ENCODE measurements at regions not wholly inside any gene's neighbourhood (a gene's known extent, or its start where the extent isn't known, plus 50 kb on each side); places are given as distances from the start of the nearest gene placed in this dataset.

GRCh38 chr2:207300817-207301216 lies 135.1 kb upstream of the KLF7 start:
- no peak for DNase-seq
- intact Hi-C loops (cut with DNase I), result no loop called here
- H3K9me3 ChIP-seq, result no peaks in the 10 kb centered on the region
- 97 to 98% methylated on average over 1 of the region's 1 CpG for WGBS, 2 donors
- H3K27me3 ChIP-seq, result no peaks in the 10 kb centered on the region
- no peaks in the 10 kb centered on the region for H3K36me3 ChIP-seq
- H3K27ac ChIP-seq, result no peak overlapping the region
- H3K4me1 ChIP-seq, result no peaks in the 10 kb centered on the region
- H3K4me3 ChIP-seq (replicated peaks in 1 of 3), result no peak overlapping the region
- TF ChIP-seq CTCF (IDR thresholded peaks at IDR 0.05), result no peak
- TF ChIP-seq POLR2A (IDR thresholded peaks at IDR 0.05), result no peak

DNA sequence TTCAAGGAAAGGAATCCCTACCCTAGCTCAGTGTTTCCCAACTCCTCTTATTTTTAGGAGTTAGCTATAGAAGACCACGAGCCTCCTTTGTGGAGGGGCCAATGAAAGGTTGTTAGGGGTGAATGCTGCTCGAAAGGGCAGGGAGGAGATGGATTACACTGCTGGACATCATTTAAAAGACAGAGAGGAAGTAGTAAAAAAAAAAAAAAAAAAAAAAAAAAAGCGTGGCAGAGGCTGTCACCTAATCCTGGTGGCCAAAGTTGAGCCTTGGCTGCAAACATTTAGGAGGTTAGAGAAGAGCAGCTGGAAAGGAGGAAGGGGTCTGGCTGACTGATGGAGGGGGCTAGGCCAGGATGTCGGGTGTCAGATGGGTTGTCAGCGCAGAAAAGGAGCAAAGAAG lies 139.0 kb upstream of the KLF7 start:
- H3K9me3 ChIP-seq, result no peaks in the 10 kb centered on the region
- H3K4me1 ChIP-seq, result no peaks in the 10 kb centered on the region
- H3K36me3 ChIP-seq, result no peaks in the 10 kb centered on the region
- no peak overlapping the region for H3K27ac ChIP-seq
- no peak overlapping the region for H3K4me3 ChIP-seq (replicated peaks in 1 of 3)
- no peaks in the 10 kb centered on the region for H3K27me3 ChIP-seq
- WGBS, 2 donors, result 80 to 84% methylated on average over 5 of the region's 5 CpGs
- no peak for DNase-seq
- TF ChIP-seq POLR2A (IDR thresholded peaks at IDR 0.05) (no peak), CTCF (IDR thresholded peaks at IDR 0.05) (no peak)
- intact Hi-C loops (cut with DNase I), result no loop called here

GRCh38 chr2:207308519-207309224 lies 142.9 kb upstream of the KLF7 start:
- no peaks in the 10 kb centered on the region for H3K27me3 ChIP-seq
- no peak overlapping the region for H3K27ac ChIP-seq
- WGBS, 2 donors, result 85 to 89% methylated on average over 3 of the region's 3 CpGs
- H3K4me3 ChIP-seq (replicated peaks in 1 of 3), result no peak overlapping the region
- intact Hi-C loops (cut with DNase I), result no loop called here
- H3K4me1 ChIP-seq, result no peaks in the 10 kb centered on the region
- DNase-seq, result no peak
- TF ChIP-seq CTCF (IDR thresholded peaks at IDR 0.05) (no peak), POLR2A (IDR thresholded peaks at IDR 0.05) (no peak)
- no peaks in the 10 kb centered on the region for H3K9me3 ChIP-seq
- no peaks in the 10 kb centered on the region for H3K36me3 ChIP-seq

DNA sequence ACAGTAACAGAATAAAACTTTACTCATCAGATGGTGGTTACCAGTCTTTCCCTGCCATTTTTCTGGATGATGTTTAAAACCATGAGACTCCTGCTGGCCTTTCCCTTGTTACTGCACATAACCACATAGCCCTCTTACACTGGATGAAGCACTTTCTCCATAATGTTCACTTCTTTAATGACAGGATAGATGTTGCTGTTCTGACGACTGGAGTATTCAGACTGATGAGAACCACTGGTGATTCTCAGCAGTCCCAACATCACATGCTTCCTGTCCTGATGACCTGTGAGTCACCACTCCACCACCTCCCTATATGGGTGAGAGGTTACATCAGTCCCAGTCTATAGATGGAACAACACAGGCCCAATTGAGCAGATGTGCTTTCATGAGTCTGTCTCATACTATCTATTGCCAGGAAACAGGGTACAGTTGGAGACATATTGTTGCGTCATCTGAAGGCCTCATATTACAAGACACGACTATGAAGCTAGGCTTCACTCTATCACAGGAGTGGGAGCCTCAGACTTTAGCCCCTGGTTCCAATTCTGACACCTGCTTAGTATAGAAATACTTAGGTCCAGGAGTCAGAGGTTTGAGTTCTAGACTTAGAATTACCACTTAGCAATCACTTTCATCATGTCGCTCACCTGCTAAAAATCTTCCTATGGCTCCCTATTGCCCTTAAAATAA lies 145.7 kb upstream of the KLF7 start:
- 63 to 75% methylated on average over 4 of the region's 4 CpGs for WGBS, 2 donors
- H3K36me3 ChIP-seq, result no peaks in the 10 kb centered on the region
- H3K4me1 ChIP-seq, result no peaks in the 10 kb centered on the region
- no peaks in the 10 kb centered on the region for H3K27me3 ChIP-seq
- intact Hi-C loops (cut with DNase I), result no loop called here
- no peak for TF ChIP-seq CTCF (IDR thresholded peaks at IDR 0.05)
- no peak for TF ChIP-seq POLR2A (IDR thresholded peaks at IDR 0.05)
- peak in 1 of 2 donors; percentile 17 for DNase-seq
- H3K9me3 ChIP-seq, result no peaks in the 10 kb centered on the region
- H3K27ac ChIP-seq, result no peak overlapping the region
- no peak overlapping the region for H3K4me3 ChIP-seq (replicated peaks in 1 of 3)

- H3K4me3 ChIP-seq (replicated peaks in 1 of 3), result no peak overlapping the region
- H3K36me3 ChIP-seq, result no peaks in the 10 kb centered on the region
- H3K4me1 ChIP-seq, result no peaks in the 10 kb centered on the region
- no peaks in the 10 kb centered on the region for H3K27me3 ChIP-seq
- intact Hi-C loops (cut with DNase I), result no loop called here
- H3K27ac ChIP-seq, result no peak overlapping the region
- no peak for DNase-seq
- no peaks in the 10 kb centered on the region for H3K9me3 ChIP-seq
- TF ChIP-seq CTCF (IDR thresholded peaks at IDR 0.05), result no peak
- no peak for TF ChIP-seq POLR2A (IDR thresholded peaks at IDR 0.05)
Measured at GRCh38 chr2:207312006-207312356, 146.2 kb upstream of the KLF7 start.

Data from thyroid gland (tissue), 4 donors.